Gastrocnemius medialis (tissue), 4 donors: ENCODE measurements at regions not wholly inside any gene's neighbourhood (a gene's known extent, or its start where the extent isn't known, plus 50 kb on each side); places are given as distances from the start of the nearest gene placed in this dataset.

ENCODE experiments used
- ATAC-seq, 2 donors: fragments of 150-250 bp; one replicate each; pipeline ENCODE4 v1.9.1; 2016
- DNase-seq, 2 donors: peaks; one replicate each; pipeline ENCODE4 v3.0.0-alpha.2; 2019
- H3K27ac ChIP-seq, 4 donors: fragments of 200-600 bp; sonication (generic); 1 replicate in 1 of 4; 2 replicates in 3 of 4; pipeline ENCODE4 v1.5.1; 2016 to 2018; ENCODE audit warnings: mild to moderate bottlenecking in 2 of 4, moderate library complexity in 1 of 4
- H3K27me3 ChIP-seq, 3 donors: fragments of 200-600 bp; sonication (generic) in 2 of 3; 1 replicate in 1 of 3; 2 replicates in 2 of 3; pipeline versions ENCODE4 v1.5.1 to v1.6.0; 2016 to 2019; ENCODE audit warnings: mild to moderate bottlenecking in 1 of 3, moderate library complexity in 1 of 3
- H3K36me3 ChIP-seq, 2 donors: fragments of 200-600 bp; sonication (generic) in 1 of 2; one replicate each; pipeline ENCODE4 v1.5.1; 2017 to 2018
- H3K4me1 ChIP-seq, 2 donors: fragments of 200-600 bp; sonication (generic) in 1 of 2; one replicate each; pipeline ENCODE4 v1.5.1; 2016 to 2017; ENCODE audit warnings: mild to moderate bottlenecking in 2 of 2
- H3K4me3 ChIP-seq, 4 donors: fragments of 200-600 bp; sonication (generic) in 3 of 4; 1 replicate in 1 of 4; 2 replicates in 3 of 4; pipeline ENCODE4 v1.5.1; 2016 to 2019; ENCODE audit warnings: mild to moderate bottlenecking in 2 of 4
- H3K9me3 ChIP-seq, 3 donors: fragments of 200-600 bp; sonication (generic) in 2 of 3; 1 replicate in 1 of 3; 2 replicates in 2 of 3; pipeline ENCODE4 v1.5.1; 2016 to 2019
- CTCF ChIP-seq, 5 experiments: fragments of 450-650 bp in 3 of 5; fragments of 200-600 bp in 2 of 5; sonication (generic) in 2 of 5; IDR thresholded peaks in 4 of 5; conservative IDR thresholded peaks in 1 of 5; 1 replicate in 4 of 5; 2 replicates in 1 of 5; pipeline ENCODE4 v1.5.1; 2016 to 2019; ENCODE audit warnings: antibody characterized with exemption in 5 of 5, mild to moderate bottlenecking in 3 of 5, moderate library complexity in 3 of 5
- POLR2A ChIP-seq, 2 donors: fragments of 450-650 bp; IDR thresholded peaks; one replicate each; pipeline ENCODE4 v1.6.1; 2017; ENCODE audit warnings: antibody characterized with exemption in 2 of 2, mild to moderate bottlenecking in 2 of 2, moderate library complexity in 2 of 2
- in situ Hi-C, 4 donors: fragments of 200-750 bp; cut with MboI; loops; one replicate each; pipeline versions ENCODE4 v1.15.0 to v1.8.0; 2017; ENCODE audit warnings: low sequenced_read_pairs in 4 of 4
- intact Hi-C: fragments of 100-400 bp; cut with DNase I; formaldehyde crosslinking; loops from one replicate; pipeline ENCODE4 v1.15.1; 2023; ENCODE audit warnings: low total_unique reads

- DNase-seq (no peak), ATAC-seq (no peak)
- no peaks in the 10 kb centered on the region for H3K9me3 ChIP-seq
- TF ChIP-seq POLR2A (IDR thresholded peaks at IDR 0.05): no peak
- no peak for TF ChIP-seq CTCF (IDR thresholded peaks at IDR 0.05 in 4 of 5, conservative IDR thresholded peaks at IDR 0.05 in 1 of 5)
- no peak overlapping the region for H3K27ac ChIP-seq
- no peak overlapping the region for H3K4me3 ChIP-seq
- in situ Hi-C loops: no loop called here
- no peaks in the 10 kb centered on the region for H3K4me1 ChIP-seq
- no peaks in the 10 kb centered on the region for H3K36me3 ChIP-seq
- H3K27me3 ChIP-seq: no peaks in the 10 kb centered on the region
- intact Hi-C loops: no loop called here
These were observed 1357.3 kb upstream of the EYS start for GRCh38 chr6:67064323-67064722.

GRCh38 chr6:67047996-67048395 is 1341.0 kb upstream of the EYS start:
- DNase-seq: no peak
- in situ Hi-C loops: no loop called here
- no peak for ATAC-seq
- Histone ChIP-seq H3K4me3 (no peak overlapping the region), H3K27ac (no peak overlapping the region), H3K9me3 (no peaks in the 10 kb centered on the region), H3K27me3 (no peaks in the 10 kb centered on the region), H3K36me3 (no peaks in the 10 kb centered on the region), H3K4me1 (no peaks in the 10 kb centered on the region)
- no peak for TF ChIP-seq POLR2A (IDR thresholded peaks at IDR 0.05)
- TF ChIP-seq CTCF (IDR thresholded peaks at IDR 0.05 in 4 of 5, conservative IDR thresholded peaks at IDR 0.05 in 1 of 5): no peak
- intact Hi-C loops: no loop called here

GRCh38 chr6:67045076-67045475 is 1338.0 kb upstream of the EYS start:
- Histone ChIP-seq H3K27me3 (no peaks in the 10 kb centered on the region), H3K4me1 (no peaks in the 10 kb centered on the region), H3K4me3 (no peak overlapping the region), H3K9me3 (no peaks in the 10 kb centered on the region), H3K36me3 (no peaks in the 10 kb centered on the region), H3K27ac (no peak overlapping the region)
- in situ Hi-C loops: no loop called here
- no peak for TF ChIP-seq CTCF (IDR thresholded peaks at IDR 0.05 in 4 of 5, conservative IDR thresholded peaks at IDR 0.05 in 1 of 5)
- intact Hi-C loops: no loop called here
- no peak for ATAC-seq
- DNase-seq: no peak

GRCh38 chr6:67031451-67031850 is 1324.4 kb upstream of the EYS start:
- intact Hi-C loops: no loop called here

More at GRCh38 chr6:67031451-67031850, 1324.4 kb upstream of the EYS start:
- TF ChIP-seq POLR2A (IDR thresholded peaks at IDR 0.05): no peak
- no peak for TF ChIP-seq CTCF (IDR thresholded peaks at IDR 0.05 in 4 of 5, conservative IDR thresholded peaks at IDR 0.05 in 1 of 5)
- no peaks in the 10 kb centered on the region for H3K4me1 ChIP-seq
- H3K36me3 ChIP-seq: no peaks in the 10 kb centered on the region
- no peaks in the 10 kb centered on the region for H3K9me3 ChIP-seq
- H3K27me3 ChIP-seq: no peaks in the 10 kb centered on the region
- in situ Hi-C loops: no loop called here
- DNase-seq (no peak), ATAC-seq (no peak)
- no peak overlapping the region for H3K4me3 ChIP-seq
- H3K27ac ChIP-seq: no peak overlapping the region
